ENCODE measurements at regions not wholly inside any gene's neighbourhood (a gene's known extent, or its start where the extent isn't known, plus 50 kb on each side); places are given as distances from the start of the nearest gene placed in this dataset.
"Not testable (repeated sequence)": the region's sequence is repeated elsewhere in the genome, so short reads cannot be mapped to it uniquely, and the experiment has no call there.

DNA sequence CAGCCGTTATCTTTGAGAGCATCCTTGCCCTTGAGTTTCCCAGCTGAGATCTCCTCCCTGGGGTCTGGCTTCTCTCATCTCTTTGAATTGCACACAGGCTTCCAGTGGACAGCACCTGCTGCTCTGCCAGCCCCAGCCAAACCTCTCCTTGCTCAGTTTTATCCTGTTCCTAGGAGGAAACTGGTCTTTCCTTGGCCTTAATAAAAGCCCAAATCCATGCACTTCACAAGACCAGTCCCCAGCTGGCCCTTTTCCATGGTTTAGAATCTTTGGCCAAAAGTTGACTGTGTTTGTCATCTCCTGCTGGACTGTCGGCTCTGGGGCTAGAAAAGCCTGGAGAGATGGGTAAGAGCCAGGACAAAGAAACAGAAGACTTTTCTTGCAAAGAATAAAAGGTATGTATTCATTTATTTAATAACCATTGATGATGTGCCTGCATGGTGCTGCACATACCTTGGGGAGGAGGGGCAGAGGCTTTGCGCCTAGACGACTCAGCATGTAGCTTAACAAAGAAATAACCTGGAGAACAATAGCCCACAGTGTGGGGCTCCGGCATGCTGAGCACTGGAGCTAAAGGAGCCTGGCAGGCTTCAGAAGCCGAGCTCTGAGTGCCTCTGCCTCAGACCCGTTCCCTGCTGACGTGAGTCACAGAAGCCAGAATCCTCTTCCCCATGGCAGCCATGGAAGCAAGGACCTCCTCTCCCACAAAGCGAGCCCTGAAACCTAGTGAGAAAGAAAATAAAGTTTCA lies 319.3 kb upstream of the B3GAT1 start:
- intact Hi-C loops (cut with DNase I, micrococcal nuclease), result no loop called here
- no peak for ATAC-seq
- DNase-seq, result no peak

DNA sequence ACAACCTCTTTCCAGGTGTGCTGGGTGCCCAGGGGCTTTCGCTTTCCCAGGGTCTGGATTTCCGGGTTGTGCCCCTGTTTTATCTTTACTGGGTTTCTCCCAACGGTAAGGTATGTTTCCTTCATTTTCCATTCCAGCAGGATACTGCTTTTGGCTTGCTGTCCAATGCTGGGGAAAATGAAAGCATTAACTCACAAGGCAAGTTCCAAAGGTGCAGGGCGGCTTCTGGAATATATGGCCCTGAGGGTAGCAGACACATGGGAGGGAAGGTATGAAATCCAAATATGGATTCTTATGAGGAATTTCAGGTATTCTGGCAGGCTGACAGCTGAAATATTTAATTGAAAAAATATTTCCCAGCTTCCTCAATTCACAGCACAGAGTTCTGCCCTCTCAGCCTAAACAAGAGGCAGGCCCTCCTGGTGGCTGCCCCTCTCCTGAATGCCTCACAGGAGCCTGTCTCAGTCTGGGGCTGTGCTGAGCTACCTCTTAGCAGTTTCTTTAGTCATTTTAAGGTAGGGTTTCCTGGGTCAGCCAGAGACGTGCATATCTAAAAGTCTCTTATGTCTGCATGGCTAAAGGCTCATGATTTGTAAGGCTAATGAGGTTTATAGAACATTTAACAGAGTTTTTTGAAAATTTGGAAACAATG lies 318.6 kb upstream of the B3GAT1 start:
- DNase-seq, result no peak
- ATAC-seq, result no peak
- intact Hi-C loops (cut with DNase I, micrococcal nuclease), result no loop called here

GRCh38 chr11:134730101-134730500 lies 318.1 kb upstream of the B3GAT1 start:
- intact Hi-C loops (cut with DNase I, micrococcal nuclease), result no loop called here
- no peak for DNase-seq
- ATAC-seq, result no peak

DNA sequence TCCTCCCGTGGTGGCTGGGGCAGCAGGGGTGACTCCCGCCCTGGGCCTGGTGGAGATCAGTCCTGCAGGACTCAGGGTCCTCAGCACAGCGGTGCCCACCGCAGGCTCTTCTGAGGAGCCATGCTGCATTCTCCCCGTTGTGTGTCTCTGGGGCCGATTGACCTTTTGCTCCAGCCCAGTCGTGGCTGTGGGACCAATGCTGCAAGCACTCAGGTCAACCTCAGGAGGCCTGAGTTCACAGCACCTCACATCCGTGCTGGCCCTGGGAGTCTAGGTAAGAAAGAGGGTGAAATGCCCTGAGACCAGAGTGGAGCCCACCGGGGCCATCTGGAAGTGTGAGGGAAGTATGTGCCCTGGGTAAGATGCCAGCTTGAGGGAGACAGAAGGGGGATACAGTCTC lies 316.1 kb upstream of the B3GAT1 start:
- intact Hi-C loops (cut with DNase I, micrococcal nuclease), result no loop called here
- DNase-seq, result no peak
- no peak for ATAC-seq

GRCh38 chr11:134727636-134728035 lies 315.6 kb upstream of the B3GAT1 start:
- ATAC-seq, result no peak
- intact Hi-C loops (cut with DNase I, micrococcal nuclease), result no loop called here
- DNase-seq, result no peak

DNA sequence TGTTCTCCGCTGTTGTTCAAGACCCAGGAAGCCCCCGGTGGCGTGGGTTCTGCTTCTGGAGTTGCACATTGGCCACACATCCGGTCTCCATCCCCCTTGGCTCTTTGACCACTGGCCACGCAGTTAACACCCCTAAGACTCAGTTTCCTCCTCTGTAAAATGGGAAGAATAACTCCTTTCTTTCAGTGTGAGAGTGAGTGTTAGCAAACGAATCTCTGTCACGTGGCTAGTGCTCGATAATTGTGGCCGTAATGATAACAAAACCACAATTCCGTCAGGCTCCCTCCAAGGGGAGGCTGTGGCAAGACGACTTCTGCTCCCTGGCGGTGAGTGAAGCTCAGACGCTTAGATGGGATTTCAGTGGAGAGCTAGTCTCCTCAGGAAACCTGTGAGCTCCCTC lies 315.2 kb upstream of the B3GAT1 start:
- DNase-seq, result no peak
- ATAC-seq, result no peak
- intact Hi-C loops (cut with DNase I, micrococcal nuclease), result no loop called here

DNA sequence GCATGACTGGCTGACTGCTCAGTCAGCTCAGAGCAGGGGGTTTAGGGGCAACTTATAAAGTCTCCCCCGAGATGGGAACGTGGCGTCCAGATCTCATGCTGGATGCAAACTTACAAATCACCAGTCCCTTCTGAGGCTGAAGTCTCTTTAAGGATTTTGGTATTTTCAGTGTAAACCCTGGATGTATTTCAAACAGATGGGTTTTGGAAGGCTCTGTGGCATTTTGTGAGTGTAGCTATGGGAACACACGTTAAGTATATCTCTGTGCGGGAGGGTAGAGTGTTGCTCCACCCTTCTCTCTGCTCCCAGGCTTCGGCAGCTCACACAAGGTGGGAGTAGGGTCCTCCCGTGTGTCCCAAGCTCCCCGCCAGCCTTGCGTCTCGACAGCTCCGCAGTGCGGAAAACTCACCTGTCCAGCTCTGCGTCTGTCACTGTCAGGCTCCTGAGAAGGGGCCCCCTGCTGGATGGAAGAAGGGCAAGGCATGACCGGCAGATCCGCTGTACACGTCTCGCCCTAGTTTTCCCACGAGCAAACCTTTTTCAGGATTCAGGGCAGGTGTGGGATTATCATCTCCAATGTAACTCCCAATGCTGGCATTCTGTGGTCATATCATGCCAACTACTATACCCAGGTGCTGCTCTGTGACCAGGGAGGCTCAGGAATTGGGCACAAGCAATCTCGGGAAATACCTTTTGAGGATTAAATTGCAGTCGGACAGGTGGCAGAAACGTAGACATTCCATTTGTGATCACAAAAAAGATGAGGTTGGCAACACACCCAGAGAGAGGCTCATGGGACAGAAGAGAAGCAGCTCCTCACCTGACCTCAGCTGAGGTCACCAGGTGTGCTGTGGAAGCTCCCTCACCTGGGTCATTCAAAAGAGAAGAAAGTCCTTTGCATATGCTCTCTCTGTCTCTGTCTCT lies 313.9 kb upstream of the B3GAT1 start:
- ATAC-seq (peak; percentile 81), DNase-seq (peak in 1 of 2 donors; percentile 50)
- intact Hi-C loops (cut with DNase I, micrococcal nuclease), result no loop called here

- intact Hi-C loops (cut with DNase I, micrococcal nuclease), result no loop called here
- ATAC-seq (no peak), DNase-seq (no peak)
These were observed 313.2 kb upstream of the B3GAT1 start for GRCh38 chr11:134725211-134725610.

GRCh38 chr11:134724779-134725140 lies 312.7 kb upstream of the B3GAT1 start:
- intact Hi-C loops (cut with DNase I, micrococcal nuclease), result no loop called here
- DNase-seq, result no peak
- no peak for ATAC-seq

DNA sequence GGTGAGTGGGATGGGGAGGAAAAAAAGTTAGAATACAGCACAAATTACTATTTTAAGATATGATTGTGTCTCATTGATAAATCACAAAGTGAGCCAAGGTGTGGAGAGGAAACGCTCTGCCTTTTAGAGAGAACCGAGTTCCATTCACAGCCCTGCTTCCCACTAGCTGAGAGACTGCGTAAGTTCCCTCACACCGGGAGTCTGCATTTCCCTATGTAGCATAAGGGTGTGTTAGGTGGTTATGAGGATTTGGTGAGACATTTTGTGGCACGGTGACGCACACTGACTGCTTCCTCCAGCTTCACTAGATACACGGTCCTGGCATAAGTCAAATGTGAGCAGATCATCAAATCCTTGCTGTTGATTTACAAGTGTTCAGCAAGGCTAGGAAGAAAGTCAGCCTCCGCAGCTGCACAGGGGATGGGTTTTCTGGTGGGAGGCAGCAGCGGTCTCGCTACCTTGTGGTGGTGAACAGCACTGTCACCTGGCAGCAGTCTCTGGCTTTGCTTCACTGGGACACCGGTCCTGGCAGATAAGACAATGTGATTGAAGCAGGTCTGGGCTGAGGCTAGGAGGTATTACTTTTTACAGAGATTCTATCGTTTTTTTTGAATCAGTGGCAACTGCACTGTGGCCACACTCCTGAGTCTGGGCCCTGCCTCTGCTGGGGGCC lies 312.2 kb upstream of the B3GAT1 start:
- no peak for ATAC-seq
- intact Hi-C loops (cut with DNase I, micrococcal nuclease), result no loop called here
- no peak for DNase-seq

DNA sequence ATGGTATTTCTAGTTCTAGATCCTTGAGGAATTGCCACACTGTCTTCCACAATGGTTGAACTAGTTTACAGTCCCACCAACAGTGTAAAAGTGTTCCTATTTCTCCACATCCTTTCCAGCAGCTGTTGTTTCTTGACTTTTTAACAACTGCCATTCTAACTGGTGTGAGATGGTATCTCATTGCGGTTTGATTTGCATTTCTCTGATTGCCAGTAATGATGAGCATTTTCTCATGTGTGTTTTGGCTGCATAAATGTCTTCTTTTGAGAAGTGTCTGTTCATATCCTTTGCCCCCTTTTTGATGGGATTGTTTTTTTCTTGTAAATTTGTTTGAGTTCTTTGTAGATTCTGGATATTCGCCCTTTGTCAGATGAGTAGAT lies 308.6 kb upstream of the B3GAT1 start:
- intact Hi-C loops (cut with DNase I, micrococcal nuclease); DNase-seq; ATAC-seq: not testable (repeated sequence)

GRCh38 chr11:134719940-134720690 lies 308.1 kb upstream of the B3GAT1 start:
- ATAC-seq; intact Hi-C loops (cut with DNase I, micrococcal nuclease); DNase-seq: not testable (repeated sequence)

GRCh38 chr11:134719397-134719796 lies 307.4 kb upstream of the B3GAT1 start:
- intact Hi-C loops (cut with DNase I, micrococcal nuclease), result no loop called here

GRCh38 chr11:134716582-134716981 lies 304.5 kb upstream of the B3GAT1 start:
- ATAC-seq (no peak), DNase-seq (no peak)
- intact Hi-C loops (cut with DNase I, micrococcal nuclease), result no loop called here

More at GRCh38 chr11:134719397-134719796, 307.4 kb upstream of the B3GAT1 start:
- ATAC-seq (no peak), DNase-seq (no peak)

DNA sequence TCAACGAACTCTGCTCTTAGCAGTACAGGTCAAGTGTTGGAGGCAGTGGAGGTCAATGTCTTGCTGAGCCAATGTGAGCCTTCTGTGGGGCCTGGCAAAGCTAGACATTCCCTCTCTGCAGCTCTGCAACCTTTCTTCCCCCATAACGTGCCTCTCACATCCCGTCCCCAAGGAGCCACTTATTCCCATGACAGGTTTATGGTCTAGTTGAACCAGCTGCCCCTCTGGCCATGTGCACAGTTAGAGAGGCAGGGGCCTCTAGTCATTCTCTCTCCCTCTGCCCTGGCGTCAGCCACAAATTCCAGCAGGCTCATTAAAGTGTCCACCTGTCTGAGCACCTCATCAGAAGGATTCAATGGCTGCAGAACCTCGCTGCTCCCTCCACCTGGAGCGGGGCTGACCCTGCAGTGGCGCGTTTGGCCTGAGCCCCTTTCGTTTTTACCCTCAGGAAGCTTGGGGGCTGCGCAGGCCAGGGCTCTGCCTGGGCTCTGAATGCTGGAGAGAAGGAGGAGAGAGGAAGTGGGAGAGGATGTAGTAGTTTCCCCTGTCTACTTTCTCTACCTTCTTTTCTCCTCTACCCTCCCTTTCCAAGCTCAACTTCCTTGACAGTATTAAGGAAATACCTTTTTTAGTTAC lies 302.1 kb upstream of the B3GAT1 start:
- ATAC-seq (no peak), DNase-seq (no peak)
- intact Hi-C loops (cut with DNase I, micrococcal nuclease), result no loop called here

GRCh38 chr11:134712228-134713145 lies 300.4 kb upstream of the B3GAT1 start:
- DNase-seq (no peak), ATAC-seq (no peak)
- intact Hi-C loops (cut with DNase I, micrococcal nuclease), result no loop called here

DNA sequence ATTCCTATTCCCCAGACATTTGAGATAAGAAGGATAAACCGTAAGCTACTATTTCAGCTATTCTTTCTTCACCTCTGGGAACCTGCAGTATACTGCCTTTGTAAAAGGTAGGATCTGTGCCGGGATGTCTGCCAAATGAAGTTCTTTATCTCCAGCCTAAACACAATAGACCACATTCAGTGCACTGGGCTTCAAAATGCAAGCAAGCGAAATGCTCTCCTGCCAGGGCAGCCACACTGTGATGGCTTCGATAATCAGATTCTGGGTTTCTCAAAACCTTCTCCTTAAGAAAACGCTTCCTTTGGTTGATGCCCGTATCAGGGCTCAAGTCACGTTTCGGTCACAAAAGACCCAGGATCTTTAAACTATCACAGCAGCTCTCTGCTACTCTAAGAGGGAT lies 299.5 kb upstream of the B3GAT1 start:
- no peak for DNase-seq
- intact Hi-C loops (cut with DNase I, micrococcal nuclease), result no loop called here
- ATAC-seq, result no peak
